ENCODE measurements at regions not wholly inside any gene's neighbourhood (a gene's known extent, or its start where the extent isn't known, plus 50 kb on each side); places are given as distances from the start of the nearest gene placed in this dataset.

GRCh38 chr13:104571161-104571892 lies 1505.1 kb upstream of the SLC10A2 start:
- Histone ChIP-seq H3K27me3 (ENCODE audit: insufficient read depth, low read length) (no peaks in the 10 kb centered on the region), H3K27ac (ENCODE audit: low read depth, low read length) (no peak overlapping the region), H3K36me3 (ENCODE audit: insufficient read depth, low read length) (no peaks in the 10 kb centered on the region), H4K20me1 (ENCODE audit: insufficient read depth, low read length) (no peaks in the 10 kb centered on the region), H3K79me2 (ENCODE audit: insufficient read depth, low read length) (no peaks in the 10 kb centered on the region), H3K9me3 (ENCODE audit: low read depth, low read length) (no peaks in the 10 kb centered on the region), H3K4me1 (ENCODE audit: insufficient read depth, low read length) (no peaks in the 10 kb centered on the region), H2AFZ (ENCODE audit: low read length) (peak overlapping the region; percentile 51), H3K4me2 (ENCODE audit: insufficient read depth, low read length) (peak overlapping the region; percentile 51), H3K4me3 (ENCODE audit: insufficient read depth, low read length) (no peak overlapping the region)
- peak; percentile 62 for TF ChIP-seq CTCF (IDR thresholded peaks at IDR 0.05; ENCODE audit: extremely low read depth, low read depth, low read length)
- DNase-seq (ENCODE audit: insufficient read length, low spot score, missing footprints) = peak; percentile 72

GRCh38 chr13:104567114-104567513 lies 1500.9 kb upstream of the SLC10A2 start:
- H3K4me2 ChIP-seq (ENCODE audit: insufficient read depth, low read length) = no peak overlapping the region
- no peaks in the 10 kb centered on the region for H3K4me1 ChIP-seq (ENCODE audit: insufficient read depth, low read length)
- H3K36me3 ChIP-seq (ENCODE audit: insufficient read depth, low read length) = no peaks in the 10 kb centered on the region
- no peaks in the 10 kb centered on the region for H3K27me3 ChIP-seq (ENCODE audit: insufficient read depth, low read length)
- H3K4me3 ChIP-seq (ENCODE audit: insufficient read depth, low read length) = no peak overlapping the region
- H3K27ac ChIP-seq (ENCODE audit: low read depth, low read length) = no peak overlapping the region
- TF ChIP-seq CTCF (IDR thresholded peaks at IDR 0.05; ENCODE audit: extremely low read depth, low read depth, low read length) = no peak
- no peaks in the 10 kb centered on the region for H3K9me3 ChIP-seq (ENCODE audit: low read depth, low read length)
- H4K20me1 ChIP-seq (ENCODE audit: insufficient read depth, low read length) = no peaks in the 10 kb centered on the region
- no peaks in the 10 kb centered on the region for H3K79me2 ChIP-seq (ENCODE audit: insufficient read depth, low read length)
- no peak for DNase-seq (ENCODE audit: insufficient read length, low spot score, missing footprints)
- H2AFZ ChIP-seq (ENCODE audit: low read length) = no peak overlapping the region

- no peak overlapping the region for H3K27ac ChIP-seq (ENCODE audit: low read depth, low read length)
- H3K27me3 ChIP-seq (ENCODE audit: insufficient read depth, low read length) = no peaks in the 10 kb centered on the region
- no peak overlapping the region for H3K4me2 ChIP-seq (ENCODE audit: insufficient read depth, low read length)
- H4K20me1 ChIP-seq (ENCODE audit: insufficient read depth, low read length) = no peaks in the 10 kb centered on the region
- no peaks in the 10 kb centered on the region for H3K4me1 ChIP-seq (ENCODE audit: insufficient read depth, low read length)
- H3K36me3 ChIP-seq (ENCODE audit: insufficient read depth, low read length) = no peaks in the 10 kb centered on the region
- DNase-seq (ENCODE audit: insufficient read length, low spot score, missing footprints) = no peak
- no peak overlapping the region for H2AFZ ChIP-seq (ENCODE audit: low read length)
- no peaks in the 10 kb centered on the region for H3K79me2 ChIP-seq (ENCODE audit: insufficient read depth, low read length)
- H3K9me3 ChIP-seq (ENCODE audit: low read depth, low read length) = no peaks in the 10 kb centered on the region
- no peak overlapping the region for H3K4me3 ChIP-seq (ENCODE audit: insufficient read depth, low read length)
- no peak for TF ChIP-seq CTCF (IDR thresholded peaks at IDR 0.05; ENCODE audit: extremely low read depth, low read depth, low read length)
Measured at GRCh38 chr13:104565888-104566287, 1499.7 kb upstream of the SLC10A2 start.

- Histone ChIP-seq H3K27me3 (ENCODE audit: insufficient read depth, low read length) (no peaks in the 10 kb centered on the region), H3K4me3 (ENCODE audit: insufficient read depth, low read length) (no peak overlapping the region), H3K27ac (ENCODE audit: low read depth, low read length) (no peak overlapping the region), H3K4me2 (ENCODE audit: insufficient read depth, low read length) (no peak overlapping the region), H3K79me2 (ENCODE audit: insufficient read depth, low read length) (no peaks in the 10 kb centered on the region), H3K36me3 (ENCODE audit: insufficient read depth, low read length) (no peaks in the 10 kb centered on the region), H4K20me1 (ENCODE audit: insufficient read depth, low read length) (no peaks in the 10 kb centered on the region), H3K4me1 (ENCODE audit: insufficient read depth, low read length) (no peaks in the 10 kb centered on the region), H2AFZ (ENCODE audit: low read length) (no peak overlapping the region), H3K9me3 (ENCODE audit: low read depth, low read length) (no peaks in the 10 kb centered on the region)
- TF ChIP-seq CTCF (IDR thresholded peaks at IDR 0.05; ENCODE audit: extremely low read depth, low read depth, low read length) = no peak
- no peak for DNase-seq (ENCODE audit: insufficient read length, low spot score, missing footprints)
Measured at GRCh38 chr13:104553896-104554295, 1487.7 kb upstream of the SLC10A2 start.

All from osteoblast (primary cell).